ENCODE measurements at regions not wholly inside any gene's neighbourhood (a gene's known extent, or its start where the extent isn't known, plus 50 kb on each side); places are given as distances from the start of the nearest gene placed in this dataset.

DNA sequence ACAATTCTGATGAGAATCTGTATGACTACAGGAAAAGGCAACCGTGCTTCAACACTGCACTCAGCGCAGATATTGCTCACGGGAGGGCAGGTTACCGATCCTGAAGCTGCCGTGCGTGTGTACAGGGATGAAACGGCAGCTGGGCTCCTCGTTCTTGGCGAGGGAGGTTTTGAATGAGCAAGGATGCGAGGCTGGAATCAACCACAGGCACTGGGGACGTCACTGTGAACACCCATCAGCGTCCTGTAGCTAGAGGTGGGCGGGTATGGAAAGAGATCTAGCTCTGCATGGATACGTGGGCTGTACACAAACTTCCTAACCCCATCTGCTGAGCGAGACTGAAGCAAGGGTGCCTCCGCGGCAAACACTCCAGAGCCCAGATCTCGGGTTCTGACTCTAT is 84.3 kb upstream of the COL5A1 start:
- DNase-seq (no peak), ATAC-seq (ENCODE audit: insufficient read depth, low FRiP score) (no peak)
- H3K27me3 ChIP-seq (ENCODE audit: control insufficient read depth in 3 of 3, insufficient read depth in 3 of 3, low read length in 2 of 3), result no peaks in the 10 kb centered on the region
- TF ChIP-seq, protein P1, sequence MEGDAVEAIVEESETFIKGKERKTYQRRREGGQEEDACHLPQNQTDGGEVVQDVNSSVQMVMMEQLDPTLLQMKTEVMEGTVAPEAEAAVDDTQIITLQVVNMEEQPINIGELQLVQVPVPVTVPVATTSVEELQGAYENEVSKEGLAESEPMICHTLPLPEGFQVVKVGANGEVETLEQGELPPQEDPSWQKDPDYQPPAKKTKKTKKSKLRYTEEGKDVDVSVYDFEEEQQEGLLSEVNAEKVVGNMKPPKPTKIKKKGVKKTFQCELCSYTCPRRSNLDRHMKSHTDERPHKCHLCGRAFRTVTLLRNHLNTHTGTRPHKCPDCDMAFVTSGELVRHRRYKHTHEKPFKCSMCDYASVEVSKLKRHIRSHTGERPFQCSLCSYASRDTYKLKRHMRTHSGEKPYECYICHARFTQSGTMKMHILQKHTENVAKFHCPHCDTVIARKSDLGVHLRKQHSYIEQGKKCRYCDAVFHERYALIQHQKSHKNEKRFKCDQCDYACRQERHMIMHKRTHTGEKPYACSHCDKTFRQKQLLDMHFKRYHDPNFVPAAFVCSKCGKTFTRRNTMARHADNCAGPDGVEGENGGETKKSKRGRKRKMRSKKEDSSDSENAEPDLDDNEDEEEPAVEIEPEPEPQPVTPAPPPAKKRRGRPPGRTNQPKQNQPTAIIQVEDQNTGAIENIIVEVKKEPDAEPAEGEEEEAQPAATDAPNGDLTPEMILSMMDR (IDR thresholded peaks at IDR 0.05; ENCODE audit: control extremely low read depth, extremely low read depth), result no peak
- 89 to 91% methylated on average over 18 of the region's 18 CpGs for WGBS, 2 donors
- no peak overlapping the region for H3K27ac ChIP-seq (ENCODE audit: low read depth in 1 of 2, low read length in 1 of 2)
- no peaks in the 10 kb centered on the region for H3K36me3 ChIP-seq (ENCODE audit: control insufficient read depth in 4 of 4, insufficient read depth in 4 of 4, low read length in 4 of 4)
- no peak overlapping the region for H3K9ac ChIP-seq (ENCODE audit: insufficient read depth in 1 of 2, low read length in 2 of 2)
- peaks cover 0 to 23% (median 3%) of the 10 kb centered on the region in 5 donors for H3K4me1 ChIP-seq (ENCODE audit: control insufficient read depth in 5 of 5, insufficient read depth in 5 of 5, low read length in 5 of 5)
- H3K4me3 ChIP-seq, result no peak overlapping the region
- peaks cover 0 to 2% (median 0%) of the 10 kb centered on the region in 4 donors for H3K9me3 ChIP-seq (ENCODE audit: control insufficient read depth in 4 of 4, insufficient read depth in 3 of 4, low read length in 3 of 4)

DNA sequence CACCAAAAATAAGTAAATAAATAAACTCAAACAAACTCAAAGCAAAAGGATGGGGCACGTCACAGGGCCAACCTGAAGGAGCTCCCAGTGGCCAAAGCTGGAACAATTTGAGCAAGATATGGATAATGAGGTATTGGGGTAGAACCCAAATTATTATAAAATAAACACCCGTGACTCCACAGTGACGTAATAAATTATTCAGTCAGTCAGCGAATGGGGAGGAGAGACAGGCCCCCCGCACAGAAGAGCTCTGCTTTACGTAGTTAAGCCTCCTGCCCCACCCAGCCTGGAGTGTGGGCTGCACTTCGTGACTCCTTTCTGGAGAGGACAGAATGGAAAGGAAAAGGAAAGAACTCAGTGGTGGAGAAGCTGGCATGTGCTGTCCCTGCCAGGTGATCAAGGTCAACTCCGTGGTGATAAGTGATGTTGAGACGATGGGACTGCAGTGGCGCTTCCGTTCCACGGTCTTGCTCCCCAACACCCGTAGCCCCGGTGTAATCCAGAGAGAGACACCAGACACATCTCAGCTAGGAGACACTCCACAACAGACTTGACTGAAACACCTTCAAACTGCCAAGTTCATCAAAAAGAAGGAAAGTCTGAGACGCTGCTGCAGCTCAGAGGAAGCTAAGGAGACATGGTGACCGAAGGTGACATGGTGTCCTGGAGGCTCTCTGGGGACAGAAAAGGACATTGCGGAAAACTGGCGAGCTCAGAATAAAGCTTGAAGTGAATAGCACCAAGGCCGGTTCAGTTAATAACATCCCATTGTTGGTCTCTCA is 83.3 kb upstream of the COL5A1 start:
- TF ChIP-seq, protein P1 (IDR thresholded peaks at IDR 0.05; ENCODE audit: control extremely low read depth, extremely low read depth), result no peak
- DNase-seq (no peak), ATAC-seq (ENCODE audit: insufficient read depth, low FRiP score) (no peak)
- H3K27ac ChIP-seq (ENCODE audit: low read depth in 1 of 2, low read length in 1 of 2), result no peak overlapping the region
- no peaks in the 10 kb centered on the region for H3K27me3 ChIP-seq (ENCODE audit: control insufficient read depth in 3 of 3, insufficient read depth in 3 of 3, low read length in 2 of 3)
- H3K9me3 ChIP-seq (ENCODE audit: control insufficient read depth in 4 of 4, insufficient read depth in 3 of 4, low read length in 3 of 4), result peaks cover 0 to 2% (median 0%) of the 10 kb centered on the region in 4 donors
- H3K4me3 ChIP-seq, result no peak overlapping the region
- no peak overlapping the region for H3K9ac ChIP-seq (ENCODE audit: insufficient read depth in 1 of 2, low read length in 2 of 2)
- no peaks in the 10 kb centered on the region for H3K36me3 ChIP-seq (ENCODE audit: control insufficient read depth in 4 of 4, insufficient read depth in 4 of 4, low read length in 4 of 4)
- WGBS, 2 donors, result 85 to 88% methylated on average over 19 of the region's 19 CpGs
- peaks cover 0 to 13% (median 3%) of the 10 kb centered on the region in 5 donors for H3K4me1 ChIP-seq (ENCODE audit: control insufficient read depth in 5 of 5, insufficient read depth in 5 of 5, low read length in 5 of 5)

DNA sequence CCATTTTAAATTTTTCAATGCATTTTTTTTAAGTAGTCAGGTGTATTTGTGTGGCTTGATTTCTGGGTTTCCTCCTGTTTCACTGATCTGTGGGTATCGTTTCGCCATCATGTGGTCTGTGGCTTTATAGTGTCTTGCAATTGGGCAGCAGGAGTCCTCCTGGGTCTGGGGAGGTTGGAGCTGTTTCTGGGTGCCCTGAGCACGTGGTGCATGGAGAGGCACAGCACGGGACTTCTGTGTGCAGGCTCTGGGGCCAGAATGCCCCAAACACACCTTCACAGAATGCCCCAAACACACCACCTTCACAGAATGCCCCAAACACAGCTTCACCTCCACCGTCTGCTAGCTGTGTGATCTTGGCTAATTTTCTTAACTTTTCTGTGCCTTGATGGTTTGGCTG is 82.6 kb upstream of the COL5A1 start:
- WGBS, 2 donors, result 30 to 62% methylated on average over 5 of the region's 5 CpGs
- H3K36me3 ChIP-seq (ENCODE audit: control insufficient read depth in 4 of 4, insufficient read depth in 4 of 4, low read length in 4 of 4), result no peaks in the 10 kb centered on the region
- DNase-seq (no peak), ATAC-seq (ENCODE audit: insufficient read depth, low FRiP score) (no peak)
- H3K9ac ChIP-seq (ENCODE audit: insufficient read depth in 1 of 2, low read length in 2 of 2), result no peak overlapping the region
- H3K27ac ChIP-seq (ENCODE audit: low read depth in 1 of 2, low read length in 1 of 2), result no peak overlapping the region
- H3K9me3 ChIP-seq (ENCODE audit: control insufficient read depth in 4 of 4, insufficient read depth in 3 of 4, low read length in 3 of 4), result no peaks in the 10 kb centered on the region
- no peaks in the 10 kb centered on the region for H3K27me3 ChIP-seq (ENCODE audit: control insufficient read depth in 3 of 3, insufficient read depth in 3 of 3, low read length in 2 of 3)
- H3K4me3 ChIP-seq, result no peak overlapping the region
- peaks cover 0 to 10% (median 0%) of the 10 kb centered on the region in 5 donors for H3K4me1 ChIP-seq (ENCODE audit: control insufficient read depth in 5 of 5, insufficient read depth in 5 of 5, low read length in 5 of 5)
- TF ChIP-seq, protein P1 (IDR thresholded peaks at IDR 0.05; ENCODE audit: control extremely low read depth, extremely low read depth), result no peak
